GM12891 (cell line): ENCODE measurements at regions not wholly inside any gene's neighbourhood (a gene's known extent, or its start where the extent isn't known, plus 50 kb on each side); places are given as distances from the start of the nearest gene placed in this dataset.

Source experiments
- PAX5 ChIP-seq: IDR thresholded peaks from 2 replicates; pipeline ENCODE4 v1.6.1; 2011; ENCODE audit warnings: low read length, moderate library complexity, mild to moderate bottlenecking; ENCODE audit not compliant: insufficient read depth, severe bottlenecking
- POLR2A ChIP-seq: IDR thresholded peaks from 2 replicates; pipeline ENCODE4 v1.6.1; 2011; ENCODE audit warnings: low read depth, low read length, control low read depth
- POLR2AphosphoS5 ChIP-seq: IDR thresholded peaks from 2 replicates; pipeline ENCODE4 v1.6.1; 2011; ENCODE audit warnings: low read depth, low read length, control low read depth
- TAF1 ChIP-seq: IDR thresholded peaks from 2 replicates; pipeline ENCODE4 v1.6.1; 2011; ENCODE audit warnings: low read depth, low read length, control low read depth

- TF ChIP-seq POLR2AphosphoS5, result no peak
- no peak for TF ChIP-seq TAF1
- TF ChIP-seq POLR2A, result no peak
- no peak for TF ChIP-seq PAX5
These were observed 62.2 kb upstream of the MYCBP2 start for GRCh38 chr13:77388944-77389624.
